ENCODE measurements at regions not wholly inside any gene's neighbourhood (a gene's known extent, or its start where the extent isn't known, plus 50 kb on each side); places are given as distances from the start of the nearest gene placed in this dataset.

DNA sequence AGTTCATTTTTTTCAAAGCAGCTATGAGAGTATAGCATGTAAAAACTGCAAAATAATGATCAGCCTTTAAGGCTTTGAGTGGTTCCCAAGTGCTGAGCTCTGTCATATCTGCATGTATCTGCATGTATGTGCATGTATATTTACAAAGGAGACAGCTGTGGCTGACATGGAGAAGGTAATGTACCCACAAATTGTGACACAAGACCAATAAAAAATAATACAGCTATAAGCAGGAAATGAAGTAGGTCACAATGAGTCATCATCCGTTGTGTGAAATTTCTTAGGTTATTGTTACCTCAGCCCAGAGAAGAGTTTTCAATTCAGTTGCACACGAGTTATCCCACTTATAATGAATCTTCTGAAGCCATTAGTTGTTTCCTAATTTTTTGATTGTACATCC lies 60.9 kb upstream of the MED4 start:
- TF ChIP-seq, protein P1, sequence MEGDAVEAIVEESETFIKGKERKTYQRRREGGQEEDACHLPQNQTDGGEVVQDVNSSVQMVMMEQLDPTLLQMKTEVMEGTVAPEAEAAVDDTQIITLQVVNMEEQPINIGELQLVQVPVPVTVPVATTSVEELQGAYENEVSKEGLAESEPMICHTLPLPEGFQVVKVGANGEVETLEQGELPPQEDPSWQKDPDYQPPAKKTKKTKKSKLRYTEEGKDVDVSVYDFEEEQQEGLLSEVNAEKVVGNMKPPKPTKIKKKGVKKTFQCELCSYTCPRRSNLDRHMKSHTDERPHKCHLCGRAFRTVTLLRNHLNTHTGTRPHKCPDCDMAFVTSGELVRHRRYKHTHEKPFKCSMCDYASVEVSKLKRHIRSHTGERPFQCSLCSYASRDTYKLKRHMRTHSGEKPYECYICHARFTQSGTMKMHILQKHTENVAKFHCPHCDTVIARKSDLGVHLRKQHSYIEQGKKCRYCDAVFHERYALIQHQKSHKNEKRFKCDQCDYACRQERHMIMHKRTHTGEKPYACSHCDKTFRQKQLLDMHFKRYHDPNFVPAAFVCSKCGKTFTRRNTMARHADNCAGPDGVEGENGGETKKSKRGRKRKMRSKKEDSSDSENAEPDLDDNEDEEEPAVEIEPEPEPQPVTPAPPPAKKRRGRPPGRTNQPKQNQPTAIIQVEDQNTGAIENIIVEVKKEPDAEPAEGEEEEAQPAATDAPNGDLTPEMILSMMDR (IDR thresholded peaks at IDR 0.05): no peak
- TF ChIP-seq GABPA (IDR thresholded peaks at IDR 0.05; ENCODE audit: low read depth): no peak
- TF ChIP-seq, protein P2, sequence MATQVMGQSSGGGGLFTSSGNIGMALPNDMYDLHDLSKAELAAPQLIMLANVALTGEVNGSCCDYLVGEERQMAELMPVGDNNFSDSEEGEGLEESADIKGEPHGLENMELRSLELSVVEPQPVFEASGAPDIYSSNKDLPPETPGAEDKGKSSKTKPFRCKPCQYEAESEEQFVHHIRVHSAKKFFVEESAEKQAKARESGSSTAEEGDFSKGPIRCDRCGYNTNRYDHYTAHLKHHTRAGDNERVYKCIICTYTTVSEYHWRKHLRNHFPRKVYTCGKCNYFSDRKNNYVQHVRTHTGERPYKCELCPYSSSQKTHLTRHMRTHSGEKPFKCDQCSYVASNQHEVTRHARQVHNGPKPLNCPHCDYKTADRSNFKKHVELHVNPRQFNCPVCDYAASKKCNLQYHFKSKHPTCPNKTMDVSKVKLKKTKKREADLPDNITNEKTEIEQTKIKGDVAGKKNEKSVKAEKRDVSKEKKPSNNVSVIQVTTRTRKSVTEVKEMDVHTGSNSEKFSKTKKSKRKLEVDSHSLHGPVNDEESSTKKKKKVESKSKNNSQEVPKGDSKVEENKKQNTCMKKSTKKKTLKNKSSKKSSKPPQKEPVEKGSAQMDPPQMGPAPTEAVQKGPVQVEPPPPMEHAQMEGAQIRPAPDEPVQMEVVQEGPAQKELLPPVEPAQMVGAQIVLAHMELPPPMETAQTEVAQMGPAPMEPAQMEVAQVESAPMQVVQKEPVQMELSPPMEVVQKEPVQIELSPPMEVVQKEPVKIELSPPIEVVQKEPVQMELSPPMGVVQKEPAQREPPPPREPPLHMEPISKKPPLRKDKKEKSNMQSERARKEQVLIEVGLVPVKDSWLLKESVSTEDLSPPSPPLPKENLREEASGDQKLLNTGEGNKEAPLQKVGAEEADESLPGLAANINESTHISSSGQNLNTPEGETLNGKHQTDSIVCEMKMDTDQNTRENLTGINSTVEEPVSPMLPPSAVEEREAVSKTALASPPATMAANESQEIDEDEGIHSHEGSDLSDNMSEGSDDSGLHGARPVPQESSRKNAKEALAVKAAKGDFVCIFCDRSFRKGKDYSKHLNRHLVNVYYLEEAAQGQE (IDR thresholded peaks at IDR 0.05; ENCODE audit: low read depth, low read length): no peak
- no peak for TF ChIP-seq POLR2AphosphoS5 (IDR thresholded peaks at IDR 0.05; ENCODE audit: low read depth, low read length)
- no peak for TF ChIP-seq EZH2phosphoT487 (IDR thresholded peaks at IDR 0.05; ENCODE audit: borderline replicate concordance, low read depth)
- TF ChIP-seq, protein P3, sequence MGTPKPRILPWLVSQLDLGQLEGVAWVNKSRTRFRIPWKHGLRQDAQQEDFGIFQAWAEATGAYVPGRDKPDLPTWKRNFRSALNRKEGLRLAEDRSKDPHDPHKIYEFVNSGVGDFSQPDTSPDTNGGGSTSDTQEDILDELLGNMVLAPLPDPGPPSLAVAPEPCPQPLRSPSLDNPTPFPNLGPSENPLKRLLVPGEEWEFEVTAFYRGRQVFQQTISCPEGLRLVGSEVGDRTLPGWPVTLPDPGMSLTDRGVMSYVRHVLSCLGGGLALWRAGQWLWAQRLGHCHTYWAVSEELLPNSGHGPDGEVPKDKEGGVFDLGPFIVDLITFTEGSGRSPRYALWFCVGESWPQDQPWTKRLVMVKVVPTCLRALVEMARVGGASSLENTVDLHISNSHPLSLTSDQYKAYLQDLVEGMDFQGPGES (IDR thresholded peaks at IDR 0.05; ENCODE audit: low read depth, low read length): no peak
- TF ChIP-seq ELF1 (IDR thresholded peaks at IDR 0.05): no peak
